GM19468 (cell line): ENCODE measurements at regions not wholly inside any gene's neighbourhood (a gene's known extent, or its start where the extent isn't known, plus 50 kb on each side); places are given as distances from the start of the nearest gene placed in this dataset.
"Not testable (repeated sequence)": the region's sequence is repeated elsewhere in the genome, so short reads cannot be mapped to it uniquely, and the experiment has no call there.

Source experiments
- ATAC-seq: cut with Tn5 transposase; IDR thresholded peaks from one replicate; pipeline ENCODE4 v1.9.1; 2021; ENCODE audit warnings: mild to moderate bottlenecking, moderate library complexity, moderate number of reproducible peaks; ENCODE audit not compliant: unreplicated experiment; ENCODE audit errors: extremely low read depth

- no peak for ATAC-seq
Observed at GRCh38 chr13:73828811-73829210, 305.4 kb downstream of the KLF12 start.

- no peak for ATAC-seq
Observed at GRCh38 chr13:73827434-73827833, 306.8 kb downstream of the KLF12 start.

- ATAC-seq, result no peak
Observed at GRCh38 chr13:73825143-73825542, 309.1 kb downstream of the KLF12 start.

- no peak for ATAC-seq
Observed at GRCh38 chr13:73822668-73823592, 311.3 kb downstream of the KLF12 start.

GRCh38 chr13:73820688-73821087, 313.5 kb downstream of the KLF12 start:
- no peak for ATAC-seq

- ATAC-seq, result no peak
Observed at GRCh38 chr13:73820285-73820684, 313.9 kb downstream of the KLF12 start.

GRCh38 chr13:73819711-73820110, 314.5 kb downstream of the KLF12 start:
- ATAC-seq, result no peak

- ATAC-seq, result no peak
Observed at GRCh38 chr13:73816702-73817101, 317.5 kb downstream of the KLF12 start.

GRCh38 chr13:73815796-73816195, 318.4 kb downstream of the KLF12 start:
- ATAC-seq, result no peak

GRCh38 chr13:73810647-73811046, 323.6 kb downstream of the KLF12 start:
- ATAC-seq, result no peak

- ATAC-seq, result no peak
Observed at GRCh38 chr13:73809561-73809960, 324.6 kb downstream of the KLF12 start.

GRCh38 chr13:73808318-73808717, 325.9 kb downstream of the KLF12 start:
- ATAC-seq, result no peak

- ATAC-seq, result not testable (repeated sequence)
Observed at GRCh38 chr13:73805326-73805958, 328.8 kb downstream of the KLF12 start.

GRCh38 chr13:73803997-73804396, 330.2 kb downstream of the KLF12 start:
- no peak for ATAC-seq

GRCh38 chr13:73800011-73800410, 334.2 kb downstream of the KLF12 start:
- no peak for ATAC-seq

- ATAC-seq, result no peak
Observed at GRCh38 chr13:73794755-73795154, 339.4 kb downstream of the KLF12 start.

GRCh38 chr13:73793361-73793760, 340.8 kb downstream of the KLF12 start:
- no peak for ATAC-seq

- ATAC-seq, result no peak
Observed at GRCh38 chr13:73792796-73793195, 341.4 kb downstream of the KLF12 start.

- no peak for ATAC-seq
Observed at GRCh38 chr13:73782450-73783449, 351.5 kb downstream of the KLF12 start.

GRCh38 chr13:73781384-73781783, 352.8 kb downstream of the KLF12 start:
- ATAC-seq, result no peak
